Mesenchymal stem cell (in vitro differentiated cells and primary cell): ENCODE measurements at regions not wholly inside any gene's neighbourhood (a gene's known extent, or its start where the extent isn't known, plus 50 kb on each side); places are given as distances from the start of the nearest gene placed in this dataset.

Source experiments
- DNase-seq: peaks from one replicate; pipeline ENCODE4 v3.0.0-alpha.2; 2013
- H2AFZ ChIP-seq: one replicate; pipeline ENCODE4 v1.6.1; 2013; ENCODE audit warnings: low read depth, mild to moderate bottlenecking, control low read depth, inconsistent platforms, low read length, moderate library complexity
- H2AK5ac ChIP-seq: 2 replicates; pipeline ENCODE4 v1.6.1; 2013; ENCODE audit warnings: low read length, moderate library complexity, mild to moderate bottlenecking, inconsistent platforms; ENCODE audit not compliant: severe bottlenecking
- H2BK120ac ChIP-seq: one replicate; pipeline ENCODE4 v1.6.1; 2013; ENCODE audit warnings: low read depth, mild to moderate bottlenecking, inconsistent platforms, low read length, moderate library complexity
- H2BK12ac ChIP-seq, 2 experiments: one replicate each; pipeline ENCODE4 v1.6.1; 2013; ENCODE audit warnings: inconsistent platforms in 2 of 2, low read length in 2 of 2, mild to moderate bottlenecking in 2 of 2, moderate library complexity in 2 of 2, control low read depth in 1 of 2
- H2BK15ac ChIP-seq: one replicate; pipeline ENCODE4 v1.6.1; 2013; ENCODE audit warnings: mild to moderate bottlenecking, low read depth, inconsistent platforms; ENCODE audit not compliant: poor library complexity, severe bottlenecking
- H2BK5ac ChIP-seq: 2 replicates; pipeline ENCODE4 v1.6.1; 2013; ENCODE audit warnings: low read depth, mild to moderate bottlenecking, low read length, control low read depth, inconsistent platforms; ENCODE audit not compliant: poor library complexity, severe bottlenecking
- H3K14ac ChIP-seq, 2 experiments: one replicate each; pipeline ENCODE4 v1.6.1; 2013; ENCODE audit warnings: inconsistent platforms in 2 of 2, low read length in 2 of 2, control low read depth in 1 of 2, mild to moderate bottlenecking in 1 of 2, moderate library complexity in 1 of 2
- H3K18ac ChIP-seq, 2 experiments: one replicate each; pipeline ENCODE4 v1.6.1; 2013; ENCODE audit warnings: inconsistent platforms in 2 of 2, low read length in 2 of 2, control low read depth in 1 of 2, low read depth in 1 of 2, mild to moderate bottlenecking in 1 of 2
- H3K23ac ChIP-seq, 2 experiments: one replicate each; pipeline ENCODE4 v1.6.1; 2013; ENCODE audit warnings: inconsistent platforms in 2 of 2, low read length in 2 of 2, mild to moderate bottlenecking in 2 of 2, moderate library complexity in 2 of 2, control low read depth in 1 of 2
- H3K27ac ChIP-seq: 2 replicates; pipeline ENCODE4 v1.5.1; 2013; ENCODE audit warnings: mild to moderate bottlenecking, moderate library complexity, low read length, control low read depth, inconsistent platforms; ENCODE audit not compliant: poor library complexity, severe bottlenecking
- H3K27me3 ChIP-seq, 2 experiments: 2 replicates each; pipeline versions ENCODE4 v1.6.1 to v1.7.0; 2013; ENCODE audit warnings: low read length in 2 of 2, mild to moderate bottlenecking in 2 of 2, moderate library complexity in 2 of 2, control low read depth in 1 of 2, inconsistent platforms in 1 of 2; ENCODE audit not compliant: control insufficient read depth in 1 of 2, insufficient read depth in 1 of 2
- H3K36me3 ChIP-seq, 2 experiments: 2 replicates each; pipeline versions ENCODE4 v1.6.1 to v1.7.0; 2013; ENCODE audit warnings: low read length in 2 of 2, control low read depth in 1 of 2, inconsistent platforms in 1 of 2, low read depth in 1 of 2, mild to moderate bottlenecking in 1 of 2; ENCODE audit not compliant: insufficient read depth in 2 of 2, control insufficient read depth in 1 of 2
- H3K4ac ChIP-seq, 2 experiments: one replicate each; pipeline ENCODE4 v1.6.1; 2013; ENCODE audit warnings: inconsistent platforms in 2 of 2, low read length in 2 of 2, mild to moderate bottlenecking in 2 of 2, moderate library complexity in 2 of 2, control low read depth in 1 of 2, low read depth in 1 of 2
- H3K4me1 ChIP-seq: 2 replicates; pipeline ENCODE4 v1.6.1; 2013; ENCODE audit warnings: low read depth, low read length, control low read depth; ENCODE audit not compliant: control insufficient read depth, insufficient read depth
- H3K4me2 ChIP-seq: 2 replicates; pipeline ENCODE4 v1.6.1; 2013; ENCODE audit warnings: low read length, mild to moderate bottlenecking, inconsistent platforms; ENCODE audit not compliant: poor library complexity, severe bottlenecking
- H3K4me3 ChIP-seq, 2 experiments: 2 replicates each; pipeline versions ENCODE4 v1.5.1 to v1.7.0; 2013; ENCODE audit warnings: low read length in 2 of 2, mild to moderate bottlenecking in 2 of 2, control low read depth in 1 of 2, low read depth in 1 of 2; ENCODE audit not compliant: insufficient read depth in 1 of 2
- H3K79me1 ChIP-seq: replicated peaks from 2 replicates; pipeline ENCODE4 v1.6.1; 2013; ENCODE audit warnings: mild to moderate bottlenecking, control low read depth, low read length, inconsistent platforms; ENCODE audit not compliant: poor library complexity, severe bottlenecking
- H3K9ac ChIP-seq: 2 replicates; pipeline ENCODE4 v1.7.0; 2013; ENCODE audit warnings: mild to moderate bottlenecking, low read length, moderate library complexity
- H3K9me3 ChIP-seq: 2 replicates; pipeline ENCODE4 v1.7.0; 2013; ENCODE audit warnings: mild to moderate bottlenecking, low read length; ENCODE audit not compliant: control insufficient read depth
- H4K8ac ChIP-seq: one replicate; pipeline ENCODE4 v1.6.1; 2013; ENCODE audit warnings: inconsistent platforms, mild to moderate bottlenecking, low read length, moderate library complexity
- H4K91ac ChIP-seq: one replicate; pipeline ENCODE4 v1.6.1; 2013; ENCODE audit warnings: mild to moderate bottlenecking, low read length, inconsistent platforms
- WGBS: methylation state at CpG from one replicate; pipeline ENCODE4 v1.1.7; 2013; ENCODE audit warnings: mixed read lengths; 5-methylcytosine and 5-hydroxymethylcytosine counted together

- Histone ChIP-seq H3K27ac (no peak overlapping the region), H3K9me3 (peaks cover 8% of the 10 kb centered on the region), H3K9ac (no peak overlapping the region), H3K18ac (no peak overlapping the region), H3K4me2 (no peak overlapping the region), H2BK5ac (no peak overlapping the region), H3K36me3 (no peaks in the 10 kb centered on the region), H3K4ac (no peak overlapping the region), H4K8ac (no peak overlapping the region), H3K14ac (no peak overlapping the region), H2BK120ac (no peak overlapping the region), H2AFZ (no peak overlapping the region), H2BK15ac (no peak overlapping the region), H3K27me3 (peaks cover 0 to 25% of the 10 kb centered on the region in 2 experiments), H3K4me1 (no peaks in the 10 kb centered on the region), H3K23ac (no peak overlapping the region), H2BK12ac (no peak overlapping the region), H2AK5ac (no peak overlapping the region), H4K91ac (no peak overlapping the region), H3K4me3 (no peak overlapping the region), H3K79me1 (no peaks in the 10 kb centered on the region)
- WGBS, result 83% methylated on average over 3 of the region's 3 CpGs
- DNase-seq, result no peak
Measured at GRCh38 chr7:27395626-27396025, 153.0 kb downstream of the EVX1 start.

GRCh38 chr7:27397503-27397902 is 154.9 kb downstream of the EVX1 start:
- Histone ChIP-seq H3K9ac (no peak overlapping the region), H3K27ac (no peak overlapping the region), H4K8ac (no peak overlapping the region), H3K4ac (no peak overlapping the region), H3K4me1 (no peaks in the 10 kb centered on the region), H3K14ac (no peak overlapping the region), H2BK12ac (no peak overlapping the region), H2BK5ac (no peak overlapping the region), H3K9me3 (peaks cover 8% of the 10 kb centered on the region), H3K79me1 (no peaks in the 10 kb centered on the region), H4K91ac (no peak overlapping the region), H3K23ac (no peak overlapping the region), H3K36me3 (no peaks in the 10 kb centered on the region), H3K18ac (no peak overlapping the region), H2AK5ac (no peak overlapping the region), H3K27me3 (peaks cover 0 to 25% of the 10 kb centered on the region in 2 experiments), H2BK15ac (no peak overlapping the region), H2BK120ac (no peak overlapping the region), H3K4me3 (no peak overlapping the region), H3K4me2 (no peak overlapping the region), H2AFZ (no peak overlapping the region)
- WGBS, result 75% methylated on average over 2 of the region's 3 CpGs
- no peak for DNase-seq

- H3K9me3 ChIP-seq, result peaks cover 2% of the 10 kb centered on the region
- no peak for DNase-seq
- 69% methylated on average over 3 of the region's 3 CpGs for WGBS
Measured at GRCh38 chr7:27398851-27399250, 156.2 kb downstream of the EVX1 start.

GRCh38 chr7:27399791-27400567 is 157.4 kb downstream of the EVX1 start:
- no peak overlapping the region for H3K9ac ChIP-seq
- H2BK15ac ChIP-seq, result no peak overlapping the region
- no peak overlapping the region for H2AFZ ChIP-seq
- H3K79me1 ChIP-seq, result no peaks in the 10 kb centered on the region
- no peak for DNase-seq
- no peaks in the 10 kb centered on the region for H3K4me1 ChIP-seq
- 64% methylated on average over 10 of the region's 11 CpGs for WGBS
- no peak overlapping the region for H3K4me3 ChIP-seq
- no peak overlapping the region for H4K8ac ChIP-seq
- no peak overlapping the region for H3K27ac ChIP-seq
- no peak overlapping the region for H2BK120ac ChIP-seq
- H4K91ac ChIP-seq, result no peak overlapping the region
- no peak overlapping the region for H2AK5ac ChIP-seq
- peaks cover 0 to 14% of the 10 kb centered on the region in 2 experiments for H3K27me3 ChIP-seq
- H3K4ac ChIP-seq, result no peak overlapping the region
- no peak overlapping the region for H3K18ac ChIP-seq
- H3K9me3 ChIP-seq, result no peaks in the 10 kb centered on the region
- no peak overlapping the region for H3K23ac ChIP-seq
- no peak overlapping the region for H3K4me2 ChIP-seq
- no peak overlapping the region for H2BK5ac ChIP-seq
- no peak overlapping the region for H3K14ac ChIP-seq
- H3K36me3 ChIP-seq, result no peaks in the 10 kb centered on the region
- H2BK12ac ChIP-seq, result no peak overlapping the region

More at GRCh38 chr7:27398851-27399250, 156.2 kb downstream of the EVX1 start:
- peaks cover 0 to 18% of the 10 kb centered on the region in 2 experiments for H3K27me3 ChIP-seq
- no peak overlapping the region for H3K4me3 ChIP-seq
- H4K8ac ChIP-seq, result no peak overlapping the region
- H2BK15ac ChIP-seq, result no peak overlapping the region
- H4K91ac ChIP-seq, result no peak overlapping the region
- no peak overlapping the region for H3K18ac ChIP-seq
- H3K79me1 ChIP-seq, result no peaks in the 10 kb centered on the region
- no peak overlapping the region for H2AFZ ChIP-seq
- no peak overlapping the region for H3K27ac ChIP-seq
- no peak overlapping the region for H3K23ac ChIP-seq
- H3K14ac ChIP-seq, result no peak overlapping the region
- H2AK5ac ChIP-seq, result no peak overlapping the region
- no peak overlapping the region for H3K4me2 ChIP-seq
- H2BK12ac ChIP-seq, result no peak overlapping the region
- H2BK5ac ChIP-seq, result no peak overlapping the region
- H3K9ac ChIP-seq, result no peak overlapping the region
- no peaks in the 10 kb centered on the region for H3K36me3 ChIP-seq
- no peaks in the 10 kb centered on the region for H3K4me1 ChIP-seq
- H2BK120ac ChIP-seq, result no peak overlapping the region
- H3K4ac ChIP-seq, result no peak overlapping the region
